CD14-positive monocyte (primary cell): ENCODE measurements at regions not wholly inside any gene's neighbourhood (a gene's known extent, or its start where the extent isn't known, plus 50 kb on each side); places are given as distances from the start of the nearest gene placed in this dataset.

Experiments
- DNase-seq, 3 donors: peaks; one replicate each; pipeline ENCODE4 v3.0.0-alpha.2; 2011 to 2022
- H2AFZ ChIP-seq: 2 replicates; pipeline ENCODE4 v1.6.0; 2012; ENCODE audit warnings: mild to moderate bottlenecking, low read depth, low read length, inconsistent platforms; ENCODE audit not compliant: insufficient read depth, poor library complexity, severe bottlenecking
- H3K27ac ChIP-seq, 2 donors: 1 replicate in 1 of 2; 2 replicates in 1 of 2; pipeline ENCODE4 v1.5.1; 2012 to 2013; ENCODE audit warnings: low read length in 2 of 2, control low read depth in 1 of 2, inconsistent platforms in 1 of 2, low read depth in 1 of 2, mild to moderate bottlenecking in 1 of 2
- H3K27me3 ChIP-seq, 2 donors: one replicate each; pipeline versions ENCODE4 v1.6.0 to v1.6.1; 2011 to 2013; ENCODE audit warnings: low read length in 2 of 2; ENCODE audit not compliant: control insufficient read depth in 2 of 2, insufficient read depth in 2 of 2
- H3K36me3 ChIP-seq, 2 donors: replicated peaks in 1 of 2; 1 replicate in 1 of 2; 2 replicates in 1 of 2; pipeline versions ENCODE4 v1.5.1 to v1.6.1; 2012 to 2013; ENCODE audit warnings: low read length in 2 of 2, control low read depth in 1 of 2, inconsistent platforms in 1 of 2, mild to moderate bottlenecking in 1 of 2; ENCODE audit not compliant: insufficient read depth in 2 of 2, control insufficient read depth in 1 of 2
- H3K4me1 ChIP-seq, 2 donors: 1 replicate in 1 of 2; 2 replicates in 1 of 2; pipeline versions ENCODE4 v1.5.1 to v1.6.1; 2012 to 2013; ENCODE audit warnings: low read length in 2 of 2, control low read depth in 1 of 2, inconsistent platforms in 1 of 2, mild to moderate bottlenecking in 1 of 2, moderate library complexity in 1 of 2; ENCODE audit not compliant: insufficient read depth in 2 of 2, control insufficient read depth in 1 of 2
- H3K4me2 ChIP-seq: replicated peaks from 2 replicates; pipeline ENCODE3; 2012; ENCODE audit warnings: low read length, moderate library complexity, mild to moderate bottlenecking; ENCODE audit not compliant: poor library complexity, severe bottlenecking; ENCODE audit errors: extremely low read depth
- H3K4me3 ChIP-seq, 3 experiments: fragments of 200-600 bp in 1 of 3; sonication (generic) in 1 of 3; replicated peaks in 1 of 3; 1 replicate in 2 of 3; 2 replicates in 1 of 3; pipeline ENCODE4 v1.5.1; 2011 to 2013; ENCODE audit warnings: low read length in 3 of 3, mild to moderate bottlenecking in 3 of 3, control low read depth in 2 of 3, low read depth in 2 of 3, inconsistent platforms in 1 of 3, moderate library complexity in 1 of 3
- H3K79me2 ChIP-seq: 2 replicates; pipeline ENCODE4 v1.6.0; 2012; ENCODE audit warnings: mild to moderate bottlenecking, control low read depth, inconsistent platforms, low read length, moderate library complexity; ENCODE audit not compliant: insufficient read depth
- H3K9ac ChIP-seq: 2 replicates; pipeline ENCODE4 v1.6.0; 2017; ENCODE audit warnings: low read length, mild to moderate bottlenecking; ENCODE audit not compliant: insufficient read depth, poor library complexity, severe bottlenecking
- H3K9me3 ChIP-seq, 2 donors: replicated peaks in 1 of 2; 1 replicate in 1 of 2; 2 replicates in 1 of 2; pipeline versions ENCODE4 v1.5.1 to v1.6.1; 2012 to 2013; ENCODE audit warnings: low read length in 2 of 2, control low read depth in 1 of 2; ENCODE audit not compliant: control insufficient read depth in 1 of 2, insufficient read depth in 1 of 2
- H4K20me1 ChIP-seq: 2 replicates; pipeline ENCODE4 v1.6.0; 2012; ENCODE audit warnings: mild to moderate bottlenecking, low read length, control low read depth, moderate library complexity; ENCODE audit not compliant: insufficient read depth
- H3K27ac Mint-ChIP-seq, 7 donors: one replicate each; pipeline ENCODE4 v1.8.0; 2020; ENCODE audit warnings: mild to moderate bottlenecking in 7 of 7, mixed read lengths in 7 of 7, moderate library complexity in 6 of 7, inconsistent platforms in 2 of 7
- H3K27me3 Mint-ChIP-seq, 3 donors: one replicate each; pipeline ENCODE4 v1.8.0; 2021 to 2022; ENCODE audit warnings: low read depth in 3 of 3, mild to moderate bottlenecking in 3 of 3, mixed read lengths in 3 of 3, moderate library complexity in 3 of 3, inconsistent platforms in 1 of 3
- H3K36me3 Mint-ChIP-seq, 2 donors: one replicate each; pipeline ENCODE4 v1.8.0; 2020; ENCODE audit warnings: mixed read lengths in 2 of 2, inconsistent platforms in 1 of 2, mild to moderate bottlenecking in 1 of 2
- H3K4me1 Mint-ChIP-seq: one replicate; pipeline ENCODE4 v1.8.0; 2020; ENCODE audit warnings: mild to moderate bottlenecking, mixed read lengths
- H3K4me3 Mint-ChIP-seq, 2 donors: one replicate each; pipeline ENCODE4 v1.8.0; 2020; ENCODE audit warnings: mild to moderate bottlenecking in 2 of 2, mixed read lengths in 2 of 2, moderate library complexity in 1 of 2
- H3K9me3 Mint-ChIP-seq, 7 donors: one replicate each; pipeline ENCODE4 v1.8.0; 2020 to 2022; ENCODE audit warnings: mixed read lengths in 7 of 7, mild to moderate bottlenecking in 6 of 7, moderate library complexity in 6 of 7, inconsistent platforms in 2 of 7
- CTCF ChIP-seq: fragments of 200-600 bp; IDR thresholded peaks from one replicate; pipeline ENCODE4 v1.8.0; 2022; ENCODE audit warnings: antibody characterized with exemption, mild to moderate bottlenecking
- WGBS: methylation state at CpG from one replicate; pipeline ENCODE4 v1.1.5; 2013; ENCODE audit warnings: missing lambda C conversion rate; ENCODE audit not compliant: insufficient coverage; 5-methylcytosine and 5-hydroxymethylcytosine counted together
- intact Hi-C, 2 donors: fragments of 100-400 bp; cut with micrococcal nuclease; formaldehyde crosslinking; loops; one replicate each; pipeline versions ENCODE4 v1.15.0 to v1.15.1; 2023

- Histone ChIP-seq H3K36me3 (no peaks in the 10 kb centered on the region), H3K9me3 (no peaks in the 10 kb centered on the region), H3K79me2 (no peaks in the 10 kb centered on the region), H3K4me3 (no peak overlapping the region), H3K4me2 (no peak overlapping the region), H4K20me1 (no peaks in the 10 kb centered on the region), H3K27me3 (no peaks in the 10 kb centered on the region), H3K27ac (no peak overlapping the region), H3K4me1 (no peaks in the 10 kb centered on the region), H2AFZ (no peak overlapping the region), H3K9ac (no peak overlapping the region)
- Mint-ChIP-seq H3K27me3 (peaks cover 2 to 6% (median 3%) of the 10 kb centered on the region in 3 donors), H3K27ac (no peak overlapping the region), H3K36me3 (no peaks in the 10 kb centered on the region), H3K4me1 (no peaks in the 10 kb centered on the region), H3K9me3 (no peaks in the 10 kb centered on the region), H3K4me3 (no peak overlapping the region)
- WGBS = 92% methylated on average over 10 of the region's 13 CpGs
- intact Hi-C loops = no loop called here
- no peak for TF ChIP-seq CTCF
- no peak for DNase-seq
Observed at GRCh38 chr15:97892167-97892938, 68.2 kb upstream of the ARRDC4 start.

- H2AFZ ChIP-seq = no peak overlapping the region
- no peaks in the 10 kb centered on the region for H3K27me3 ChIP-seq
- no peak for TF ChIP-seq CTCF
- Mint-ChIP-seq H3K9me3 (no peaks in the 10 kb centered on the region), H3K27ac (no peak overlapping the region), H3K36me3 (no peaks in the 10 kb centered on the region), H3K4me1 (no peaks in the 10 kb centered on the region), H3K4me3 (no peak overlapping the region), H3K27me3 (peaks cover 2 to 6% (median 3%) of the 10 kb centered on the region in 3 donors)
- WGBS = no CpG with 5 or more reads among the region's 5 CpGs
- H3K27ac ChIP-seq = no peak overlapping the region
- no peaks in the 10 kb centered on the region for H3K79me2 ChIP-seq
- H4K20me1 ChIP-seq = no peaks in the 10 kb centered on the region
- no peak for DNase-seq
- no peaks in the 10 kb centered on the region for H3K36me3 ChIP-seq
- H3K4me3 ChIP-seq = no peak overlapping the region
- no peak overlapping the region for H3K4me2 ChIP-seq
- H3K9me3 ChIP-seq = no peaks in the 10 kb centered on the region
- H3K9ac ChIP-seq = no peak overlapping the region
- intact Hi-C loops = no loop called here
- H3K4me1 ChIP-seq = no peaks in the 10 kb centered on the region
Observed at GRCh38 chr15:97893967-97894366, 66.5 kb upstream of the ARRDC4 start.
